ENCODE measurements at regions not wholly inside any gene's neighbourhood (a gene's known extent, or its start where the extent isn't known, plus 50 kb on each side); places are given as distances from the start of the nearest gene placed in this dataset.

GRCh38 chr18:1998121-1998520, 573.2 kb downstream of the METTL4 start:
- no peak overlapping the region for H3K27ac Mint-ChIP-seq
- no peak overlapping the region for H3K4me3 Mint-ChIP-seq
- no peaks in the 10 kb centered on the region for H3K9me3 Mint-ChIP-seq
- CTCF ChIA-PET, result no interaction called here
- no peaks in the 10 kb centered on the region for H3K4me1 Mint-ChIP-seq
- H3K27me3 Mint-ChIP-seq, result no peaks in the 10 kb centered on the region
- H3K36me3 Mint-ChIP-seq (ENCODE audit: low read depth), result no peaks in the 10 kb centered on the region
- POLR2A ChIA-PET, result no interaction called here
- DNase-seq, result no peak

- Mint-ChIP-seq H3K9me3 (no peaks in the 10 kb centered on the region), H3K27me3 (no peaks in the 10 kb centered on the region), H3K27ac (no peak overlapping the region), H3K36me3 (ENCODE audit: low read depth) (no peaks in the 10 kb centered on the region), H3K4me3 (no peak overlapping the region), H3K4me1 (no peaks in the 10 kb centered on the region)
- ChIA-PET CTCF (no interaction called here), POLR2A (no interaction called here)
- no peak for DNase-seq
Measured at GRCh38 chr18:1999387-1999786, 571.9 kb downstream of the METTL4 start.

GRCh38 chr18:2002151-2002550, 569.2 kb downstream of the METTL4 start:
- Mint-ChIP-seq H3K4me1 (no peaks in the 10 kb centered on the region), H3K9me3 (no peaks in the 10 kb centered on the region), H3K4me3 (no peak overlapping the region), H3K36me3 (ENCODE audit: low read depth) (no peaks in the 10 kb centered on the region), H3K27ac (no peak overlapping the region), H3K27me3 (no peaks in the 10 kb centered on the region)
- CTCF ChIA-PET, result no interaction called here
- DNase-seq, result no peak
- POLR2A ChIA-PET, result no interaction called here

GRCh38 chr18:2002604-2003003, 568.7 kb downstream of the METTL4 start:
- Mint-ChIP-seq H3K36me3 (ENCODE audit: low read depth) (no peaks in the 10 kb centered on the region), H3K9me3 (no peaks in the 10 kb centered on the region), H3K4me1 (no peaks in the 10 kb centered on the region), H3K27ac (no peak overlapping the region), H3K4me3 (no peak overlapping the region), H3K27me3 (no peaks in the 10 kb centered on the region)
- ChIA-PET POLR2A (no interaction called here), CTCF (no interaction called here)
- DNase-seq, result no peak

- Mint-ChIP-seq H3K27ac (no peak overlapping the region), H3K36me3 (ENCODE audit: low read depth) (no peaks in the 10 kb centered on the region), H3K4me3 (no peak overlapping the region), H3K27me3 (no peaks in the 10 kb centered on the region), H3K4me1 (no peaks in the 10 kb centered on the region), H3K9me3 (no peaks in the 10 kb centered on the region)
- ChIA-PET POLR2A (no interaction called here), CTCF (no interaction called here)
- no peak for DNase-seq
Measured at GRCh38 chr18:2009942-2010697, 561.2 kb downstream of the METTL4 start.

- DNase-seq, result no peak
- Mint-ChIP-seq H3K4me1 (no peaks in the 10 kb centered on the region), H3K27me3 (no peaks in the 10 kb centered on the region), H3K36me3 (ENCODE audit: low read depth) (no peaks in the 10 kb centered on the region), H3K4me3 (no peak overlapping the region), H3K27ac (no peak overlapping the region), H3K9me3 (no peaks in the 10 kb centered on the region)
- POLR2A ChIA-PET, result no interaction called here
- CTCF ChIA-PET, result no interaction called here
Measured at GRCh38 chr18:2027016-2027415, 544.3 kb downstream of the METTL4 start.

GRCh38 chr18:2027756-2028155, 543.5 kb downstream of the METTL4 start:
- no peaks in the 10 kb centered on the region for H3K4me1 Mint-ChIP-seq
- no peak overlapping the region for H3K27ac Mint-ChIP-seq
- ChIA-PET POLR2A (no interaction called here), CTCF (no interaction called here)
- no peak overlapping the region for H3K4me3 Mint-ChIP-seq
- H3K36me3 Mint-ChIP-seq (ENCODE audit: low read depth), result no peaks in the 10 kb centered on the region
- H3K27me3 Mint-ChIP-seq, result no peaks in the 10 kb centered on the region
- no peaks in the 10 kb centered on the region for H3K9me3 Mint-ChIP-seq
- DNase-seq, result no peak

- Mint-ChIP-seq H3K4me1 (no peaks in the 10 kb centered on the region), H3K27me3 (no peaks in the 10 kb centered on the region), H3K4me3 (no peak overlapping the region), H3K36me3 (ENCODE audit: low read depth) (no peaks in the 10 kb centered on the region), H3K9me3 (no peaks in the 10 kb centered on the region), H3K27ac (no peak overlapping the region)
- CTCF ChIA-PET, result no interaction called here
- POLR2A ChIA-PET, result no interaction called here
- no peak for DNase-seq
Measured at GRCh38 chr18:2028986-2029385, 542.3 kb downstream of the METTL4 start.

- DNase-seq, result no peak
- no peak overlapping the region for H3K27ac Mint-ChIP-seq
- H3K4me1 Mint-ChIP-seq, result no peaks in the 10 kb centered on the region
- POLR2A ChIA-PET, result no interaction called here
- CTCF ChIA-PET, result no interaction called here
- H3K36me3 Mint-ChIP-seq (ENCODE audit: low read depth), result no peaks in the 10 kb centered on the region
- no peak overlapping the region for H3K4me3 Mint-ChIP-seq
- no peaks in the 10 kb centered on the region for H3K27me3 Mint-ChIP-seq
- H3K9me3 Mint-ChIP-seq, result no peaks in the 10 kb centered on the region
Measured at GRCh38 chr18:2030647-2031046, 540.7 kb downstream of the METTL4 start.

- no peak for DNase-seq
- ChIA-PET CTCF (no interaction called here), POLR2A (no interaction called here)
- H3K9me3 Mint-ChIP-seq, result no peaks in the 10 kb centered on the region
- no peaks in the 10 kb centered on the region for H3K36me3 Mint-ChIP-seq (ENCODE audit: low read depth)
- H3K4me1 Mint-ChIP-seq, result no peaks in the 10 kb centered on the region
- H3K27ac Mint-ChIP-seq, result no peak overlapping the region
- no peaks in the 10 kb centered on the region for H3K27me3 Mint-ChIP-seq
- H3K4me3 Mint-ChIP-seq, result no peak overlapping the region
Measured at GRCh38 chr18:2032036-2032435, 539.3 kb downstream of the METTL4 start.

- no peaks in the 10 kb centered on the region for H3K36me3 Mint-ChIP-seq (ENCODE audit: low read depth)
- POLR2A ChIA-PET, result no interaction called here
- CTCF ChIA-PET, result no interaction called here
Measured at GRCh38 chr18:2035056-2035455, 536.2 kb downstream of the METTL4 start.

GRCh38 chr18:2036086-2036485, 535.2 kb downstream of the METTL4 start:
- ChIA-PET POLR2A (no interaction called here), CTCF (no interaction called here)
- Mint-ChIP-seq H3K4me3 (no peak overlapping the region), H3K36me3 (ENCODE audit: low read depth) (no peaks in the 10 kb centered on the region), H3K4me1 (no peaks in the 10 kb centered on the region), H3K27me3 (no peaks in the 10 kb centered on the region), H3K9me3 (no peaks in the 10 kb centered on the region), H3K27ac (no peak overlapping the region)
- no peak for DNase-seq

More at GRCh38 chr18:2035056-2035455, 536.2 kb downstream of the METTL4 start:
- Mint-ChIP-seq H3K27ac (no peak overlapping the region), H3K4me1 (no peaks in the 10 kb centered on the region), H3K9me3 (no peaks in the 10 kb centered on the region), H3K4me3 (no peak overlapping the region), H3K27me3 (no peaks in the 10 kb centered on the region)
- no peak for DNase-seq

- Mint-ChIP-seq H3K9me3 (no peaks in the 10 kb centered on the region), H3K36me3 (ENCODE audit: low read depth) (no peaks in the 10 kb centered on the region), H3K4me3 (no peak overlapping the region), H3K4me1 (no peaks in the 10 kb centered on the region), H3K27ac (no peak overlapping the region), H3K27me3 (no peaks in the 10 kb centered on the region)
- CTCF ChIA-PET, result no interaction called here
- POLR2A ChIA-PET, result no interaction called here
- DNase-seq, result no peak
Measured at GRCh38 chr18:2040279-2040678, 531.0 kb downstream of the METTL4 start.

GRCh38 chr18:2049986-2050385, 521.3 kb downstream of the METTL4 start:
- ChIA-PET POLR2A (no interaction called here), CTCF (no interaction called here)
- no peak overlapping the region for H3K4me3 Mint-ChIP-seq
- DNase-seq, result no peak
- H3K9me3 Mint-ChIP-seq, result no peaks in the 10 kb centered on the region
- no peaks in the 10 kb centered on the region for H3K36me3 Mint-ChIP-seq (ENCODE audit: low read depth)
- H3K27me3 Mint-ChIP-seq, result no peaks in the 10 kb centered on the region
- H3K4me1 Mint-ChIP-seq, result no peaks in the 10 kb centered on the region
- H3K27ac Mint-ChIP-seq, result no peak overlapping the region

All from activated CD4-positive, alpha-beta memory T cell treated with anti-CD3 and anti-CD28 coated beads, Interleukin-2, amount 10 ng/mL, durations not matched to agents 7 days and 5 days (primary cell).